ENCODE measurements at regions not wholly inside any gene's neighbourhood (a gene's known extent, or its start where the extent isn't known, plus 50 kb on each side); places are given as distances from the start of the nearest gene placed in this dataset.
"Not testable (repeated sequence)": the region's sequence is repeated elsewhere in the genome, so short reads cannot be mapped to it uniquely, and the experiment has no call there.

DNA sequence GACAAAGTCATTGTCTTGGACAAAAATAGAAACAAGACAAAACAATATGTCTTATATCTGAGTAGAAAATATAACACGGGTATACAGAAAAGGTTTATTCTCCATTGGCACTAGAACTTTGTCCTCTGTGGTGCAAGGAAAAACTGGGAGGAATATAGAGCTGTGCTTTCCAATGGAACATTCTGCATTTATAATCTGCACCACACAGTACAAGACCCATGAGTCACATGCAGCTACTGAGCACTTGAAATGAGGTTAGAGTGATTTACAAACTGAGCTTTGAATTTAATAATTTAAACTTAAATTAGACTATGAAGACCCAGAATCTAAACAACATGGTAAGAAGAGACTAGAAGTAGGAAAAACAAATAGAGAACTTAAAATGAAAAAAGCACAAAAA lies 86.1 kb downstream of the RAP2A start:
- DNase-seq: no peak

DNA sequence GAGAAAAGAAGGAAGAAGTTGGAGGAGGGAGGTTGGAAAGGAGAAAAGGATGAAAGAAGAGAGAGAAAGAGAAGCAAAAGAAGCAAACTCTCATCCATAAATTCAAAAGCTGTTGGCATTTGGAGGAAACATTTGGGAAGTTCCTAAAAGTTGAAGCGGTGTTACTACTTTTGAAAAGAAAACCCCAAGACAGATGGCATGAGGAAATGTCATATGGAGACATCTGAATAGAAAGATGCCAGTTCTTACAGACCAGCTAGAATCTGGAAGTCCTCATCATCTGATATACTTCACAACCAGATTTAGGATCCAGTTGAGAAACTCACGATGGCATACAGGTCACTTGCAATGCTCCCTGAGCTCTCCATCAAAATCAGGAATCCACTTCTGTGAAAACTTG lies 86.9 kb downstream of the RAP2A start:
- no peak for DNase-seq

DNA sequence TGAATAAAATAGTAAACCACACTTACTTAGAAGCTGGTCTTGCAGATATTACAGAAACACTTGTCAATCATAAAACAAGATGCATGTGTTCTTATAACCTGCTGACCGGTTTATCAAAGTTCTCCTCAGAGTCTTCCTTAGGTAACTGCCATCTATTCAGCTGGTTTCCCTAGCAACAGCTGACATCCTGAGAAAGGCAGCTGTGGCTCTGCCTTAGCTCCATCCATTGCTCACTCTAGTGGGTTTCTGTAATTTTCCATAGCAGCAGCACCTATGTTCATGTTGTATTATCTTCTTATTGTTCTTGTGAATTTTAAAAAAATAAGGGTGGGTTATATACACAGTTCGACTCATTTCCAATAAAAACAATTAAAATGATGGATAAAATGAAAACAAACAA lies 87.8 kb downstream of the RAP2A start:
- DNase-seq: no peak

DNA sequence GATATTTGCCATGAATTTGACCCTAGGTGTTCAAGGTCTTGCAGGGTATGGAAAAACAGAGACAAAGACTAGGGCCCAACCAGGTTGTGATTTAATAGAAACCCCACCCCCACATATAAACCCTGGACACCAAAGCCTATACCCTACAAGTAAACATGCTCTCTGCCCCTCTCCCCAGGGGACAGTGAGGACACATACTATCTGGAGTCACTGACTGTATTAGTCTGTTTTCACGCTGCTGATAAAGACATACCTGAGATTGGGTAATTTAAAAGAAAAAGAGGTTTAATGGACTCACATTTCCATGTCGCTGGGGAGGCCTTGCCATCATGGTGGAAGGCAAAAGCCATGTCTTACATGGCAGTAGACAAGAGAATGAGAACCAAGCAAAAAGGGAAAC lies 88.3 kb downstream of the RAP2A start:
- no peak for DNase-seq

DNA sequence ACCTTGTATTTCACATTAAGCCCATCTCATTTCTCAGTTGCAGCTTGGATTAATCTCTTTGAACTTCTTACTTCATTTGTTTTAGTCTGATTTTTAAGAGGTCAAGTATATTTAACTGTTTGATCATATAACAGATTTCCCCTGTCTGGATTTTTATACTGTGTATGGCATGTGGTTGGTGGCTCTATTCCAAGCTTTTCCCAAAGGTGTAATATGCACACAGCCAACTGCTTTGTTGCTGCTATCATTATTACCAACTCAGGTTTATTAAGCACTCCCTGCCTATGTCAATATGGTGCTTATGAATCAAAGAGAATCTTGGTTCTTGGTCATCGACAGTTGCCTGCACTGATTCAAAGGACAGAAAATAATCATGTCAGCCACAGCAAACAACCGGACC lies 92.6 kb downstream of the RAP2A start:
- DNase-seq: no peak

DNA sequence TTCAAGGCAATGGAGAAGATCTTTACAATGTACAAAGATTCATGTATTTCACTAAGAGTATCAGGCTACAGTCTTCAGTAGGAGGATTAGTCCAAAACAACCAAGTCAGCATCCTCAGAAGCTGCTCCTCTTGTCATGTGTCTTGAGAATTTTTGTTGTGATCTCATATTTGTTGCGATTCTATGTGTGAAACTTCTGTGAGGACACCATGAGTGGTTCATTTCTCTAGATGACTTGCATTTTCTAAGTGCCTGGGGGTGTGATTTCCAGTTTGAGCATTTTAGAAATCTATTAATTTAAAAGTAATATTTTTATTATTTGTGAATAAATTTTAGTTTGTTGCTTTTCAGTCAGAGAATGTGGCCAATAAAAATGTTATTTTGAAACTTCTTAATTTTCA lies 94.5 kb downstream of the RAP2A start:
- DNase-seq: no peak

DNA sequence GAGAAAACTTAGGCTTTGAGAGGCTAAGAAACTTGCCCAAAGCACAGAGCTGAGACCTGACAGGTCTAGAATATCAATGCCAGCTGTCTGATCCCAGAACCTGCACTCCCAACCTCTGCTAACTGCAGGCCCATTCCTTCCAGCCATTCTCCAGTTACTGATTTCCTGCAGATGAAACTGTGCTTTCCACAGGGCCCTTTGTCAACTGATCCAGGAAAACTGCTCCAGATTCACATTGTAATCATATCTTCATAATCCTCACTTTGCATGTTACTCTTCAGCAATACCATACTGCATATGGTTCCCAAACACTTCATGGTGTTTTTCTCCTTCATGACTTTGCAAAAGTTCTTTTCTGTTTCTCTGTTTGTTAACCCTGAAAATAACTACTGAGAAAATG lies 100.6 kb downstream of the RAP2A start:
- no peak for DNase-seq

DNA sequence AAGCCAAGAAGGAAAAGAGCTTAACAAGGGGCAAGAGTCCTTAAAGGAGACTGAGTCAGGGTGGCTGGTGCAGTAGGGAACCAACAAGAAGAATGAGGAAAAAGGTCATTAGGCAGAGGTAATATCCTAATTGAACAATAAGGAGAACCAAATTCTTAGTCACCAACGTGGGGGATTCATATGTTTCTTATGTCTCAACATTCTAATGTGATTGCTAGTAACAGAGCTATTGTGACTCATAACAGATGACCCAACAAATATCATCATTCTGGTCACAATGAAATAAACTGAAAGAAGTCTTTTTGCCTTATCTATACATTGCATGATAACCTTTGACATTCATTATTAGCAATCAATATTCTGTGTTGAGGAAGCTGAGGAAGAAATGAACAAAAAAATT lies 101.6 kb downstream of the RAP2A start:
- DNase-seq: no peak

DNA sequence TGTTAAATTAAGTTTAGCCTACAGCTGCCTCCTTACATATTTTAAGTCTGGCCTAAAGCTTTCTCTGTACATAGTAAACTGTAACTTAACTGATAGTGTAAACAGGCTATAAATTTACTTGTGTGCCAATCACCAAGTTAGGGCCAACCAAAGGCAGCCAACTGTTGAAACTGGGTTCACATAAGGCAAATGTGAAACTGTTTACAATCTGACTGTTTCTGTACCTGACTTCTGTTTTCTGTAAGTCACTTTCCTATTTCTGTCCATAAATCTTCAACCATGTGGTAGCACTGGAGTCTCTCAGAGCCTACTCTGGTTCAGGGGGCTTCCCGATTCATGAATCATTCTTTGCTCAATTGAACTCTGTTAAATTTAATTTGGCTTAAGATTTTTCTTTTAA lies 103.1 kb downstream of the RAP2A start:
- DNase-seq: no peak

DNA sequence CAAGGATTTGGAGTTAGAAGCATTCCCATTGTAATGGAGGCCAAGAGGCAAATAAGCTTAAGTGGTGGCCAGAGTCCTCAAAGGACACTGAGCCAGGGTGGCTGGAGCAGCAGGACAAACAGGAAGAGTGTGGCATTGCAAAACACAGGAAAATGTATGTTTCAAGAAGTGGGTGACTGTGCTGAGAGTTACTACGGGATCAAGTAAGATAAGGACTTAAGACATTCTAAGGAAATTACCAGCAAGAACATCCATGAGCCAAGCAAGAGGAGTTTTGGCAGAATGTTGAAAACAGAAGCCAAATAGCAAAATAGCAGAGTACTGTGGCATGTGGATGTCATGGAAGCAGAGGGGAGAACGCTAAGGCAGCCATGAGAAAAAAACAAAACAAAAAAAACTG lies 104.2 kb downstream of the RAP2A start:
- no peak for DNase-seq

DNA sequence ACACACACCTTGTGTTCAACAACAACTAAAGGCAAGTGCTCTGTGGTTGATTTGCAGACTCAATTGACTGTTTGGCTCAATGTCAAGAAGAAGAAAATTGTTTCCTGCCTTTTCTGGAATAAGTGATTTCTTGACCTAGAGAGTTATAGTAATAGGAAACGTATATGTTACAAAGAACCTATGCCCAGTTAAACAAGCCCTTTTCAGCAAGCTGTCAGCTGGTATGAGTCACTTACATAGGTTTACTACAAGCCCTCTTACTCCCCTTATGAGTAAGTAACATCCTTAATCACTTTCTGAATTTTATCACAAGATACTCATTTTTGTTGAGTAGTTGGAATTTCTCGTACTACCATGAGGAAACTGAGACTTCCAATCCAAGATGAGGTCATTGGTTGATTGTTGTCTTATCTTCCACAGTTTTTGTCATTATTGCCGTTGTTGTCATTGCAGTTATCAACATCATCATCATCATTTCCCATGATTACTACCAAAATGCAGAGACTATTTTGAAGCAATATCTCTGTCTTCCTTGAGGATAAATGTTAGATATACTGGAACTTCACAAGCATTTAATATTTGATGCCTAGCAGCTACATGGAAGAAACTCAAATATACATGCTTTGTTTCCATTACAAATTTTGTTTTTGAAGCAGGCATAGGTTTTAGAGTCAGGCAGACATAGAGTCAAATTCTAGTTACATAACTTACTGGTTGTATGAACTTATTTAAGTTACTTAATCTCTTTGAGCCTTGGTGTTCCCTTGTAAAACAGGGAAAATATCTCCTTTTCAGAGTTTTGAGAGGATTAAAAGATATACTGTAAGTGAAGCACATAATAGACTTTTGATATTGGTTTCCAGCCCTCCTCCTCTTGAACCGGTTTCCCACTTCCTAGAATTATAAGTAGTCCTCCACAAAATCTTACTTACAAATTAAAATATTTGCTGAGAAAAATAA lies 106.0 kb downstream of the RAP2A start:
- no peak for DNase-seq

DNA sequence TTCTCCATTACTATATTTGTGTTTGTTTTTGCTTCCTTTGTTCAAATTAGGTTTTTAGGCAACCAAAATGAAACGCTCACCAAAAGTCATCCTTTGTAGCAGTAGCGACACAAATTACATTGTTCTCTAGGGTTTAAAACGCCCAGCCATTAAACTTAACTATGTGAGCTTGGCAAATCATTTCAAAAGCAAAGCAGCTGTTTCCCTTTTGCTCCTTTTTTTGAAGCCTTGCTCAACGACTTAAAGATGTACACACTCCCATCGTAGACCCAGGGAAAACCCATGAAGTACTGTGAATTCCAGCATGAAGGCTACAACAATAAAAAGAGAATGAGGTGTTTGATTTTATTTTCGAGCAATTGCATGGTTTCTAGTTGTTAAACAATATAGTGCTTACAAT lies 106.7 kb downstream of the RAP2A start:
- DNase-seq: no peak

DNA sequence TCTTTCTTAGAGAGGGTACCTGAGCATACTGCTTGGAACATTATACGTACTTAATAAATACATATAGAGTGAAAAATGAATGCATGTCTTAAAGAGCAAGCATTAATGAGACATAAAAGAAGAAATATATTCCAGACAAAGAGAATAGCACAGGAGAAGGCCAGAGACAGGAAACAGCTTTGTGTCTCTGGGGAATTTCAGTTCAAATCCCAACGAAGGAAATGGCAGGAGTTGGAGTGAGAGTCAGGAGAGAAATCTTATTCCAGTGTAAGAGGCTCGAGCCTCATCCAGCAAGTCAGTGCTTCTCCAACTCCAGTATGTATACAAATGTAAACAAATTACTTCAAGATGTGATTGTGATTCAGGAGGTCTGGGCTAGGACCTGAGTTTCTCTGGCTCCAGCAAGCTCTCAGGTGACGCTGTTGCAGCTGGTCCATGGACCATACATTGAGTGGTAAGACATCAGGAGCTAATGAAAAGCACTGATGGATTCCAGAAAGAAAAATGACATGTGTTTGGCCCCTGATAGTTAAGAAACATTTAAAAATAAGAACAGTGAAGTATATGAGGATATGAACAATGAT lies 108.2 kb downstream of the RAP2A start:
- DNase-seq: no peak

DNA sequence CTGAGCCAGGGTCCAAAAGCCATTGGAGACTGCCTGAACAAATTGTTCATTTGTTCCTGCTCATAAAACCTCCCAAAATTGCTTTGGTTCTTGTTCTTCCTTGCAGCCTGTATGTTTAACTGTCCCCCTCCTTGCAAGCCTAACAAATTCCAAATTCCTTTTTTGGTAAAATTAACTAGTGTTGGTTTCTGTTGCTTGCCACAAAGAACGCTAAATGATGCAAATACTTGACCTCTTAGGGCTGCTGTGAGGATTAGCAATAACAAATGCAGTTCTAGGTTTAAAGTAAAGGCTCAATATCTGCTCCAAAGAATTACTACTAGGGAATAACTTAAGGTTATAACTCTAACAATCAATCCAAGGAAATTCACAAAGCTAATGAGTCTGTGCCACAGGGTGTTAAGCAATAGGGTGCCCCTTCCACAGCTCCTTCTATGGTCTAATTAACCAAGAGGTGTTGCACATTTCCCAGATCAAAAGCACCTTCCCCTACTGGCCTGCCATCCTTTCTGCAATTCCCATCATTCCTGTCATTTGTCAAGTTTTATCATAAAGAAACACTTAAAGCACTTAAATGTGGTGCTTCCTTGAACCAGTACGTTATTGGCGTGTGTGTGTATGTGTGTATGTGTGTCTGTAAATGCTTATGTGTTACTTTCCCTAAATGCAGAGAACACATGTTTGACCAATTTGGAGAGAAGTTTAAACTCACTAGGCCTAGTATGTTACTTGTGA lies 110.2 kb downstream of the RAP2A start:
- no peak for DNase-seq

DNA sequence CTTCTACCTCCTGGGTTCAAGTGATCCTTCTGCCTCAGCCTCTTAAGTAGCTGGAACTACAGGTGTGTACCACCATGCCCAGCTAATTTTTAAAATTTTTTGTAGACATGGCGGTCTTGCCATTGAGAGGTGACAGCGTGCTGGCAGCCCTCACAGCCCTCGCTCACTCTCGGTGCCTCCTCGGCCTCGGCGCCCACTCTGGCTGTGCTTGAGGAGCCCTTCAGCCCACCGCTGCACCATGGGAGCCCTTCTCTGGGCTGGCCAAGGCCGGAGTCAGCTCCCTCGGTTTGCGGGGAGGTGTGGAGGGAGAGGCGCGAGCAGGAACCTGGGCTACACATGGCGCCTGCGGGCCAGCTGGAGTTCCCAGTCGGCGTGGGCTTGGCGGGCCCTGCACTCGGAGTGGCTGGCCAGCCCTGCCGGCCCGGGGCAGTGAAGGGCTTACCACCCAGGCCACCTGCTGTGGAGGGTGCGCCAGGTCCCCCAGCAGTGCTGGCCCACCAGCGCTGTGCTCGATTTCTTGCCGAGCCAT lies 111.1 kb downstream of the RAP2A start:
- DNase-seq: not testable (repeated sequence)

DNA sequence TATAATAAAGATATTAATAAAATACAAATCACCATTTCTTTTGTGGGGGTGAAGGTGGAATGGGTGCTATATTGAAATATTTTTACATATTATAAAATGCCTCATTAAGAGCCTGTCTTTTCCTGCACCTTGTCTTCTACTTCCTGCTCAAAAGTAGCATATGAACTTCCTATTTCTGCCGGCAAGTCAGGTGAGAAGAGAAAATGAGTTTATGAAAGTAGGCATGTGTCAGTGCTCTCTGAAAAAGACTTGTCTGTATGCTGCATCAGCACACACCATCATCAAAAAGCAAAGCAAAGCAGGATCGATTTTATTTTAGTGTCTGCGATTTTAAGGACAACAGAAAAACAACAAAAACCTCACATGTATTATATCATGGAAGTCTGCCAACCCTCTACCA lies 114.2 kb downstream of the RAP2A start:
- DNase-seq: no peak

DNA sequence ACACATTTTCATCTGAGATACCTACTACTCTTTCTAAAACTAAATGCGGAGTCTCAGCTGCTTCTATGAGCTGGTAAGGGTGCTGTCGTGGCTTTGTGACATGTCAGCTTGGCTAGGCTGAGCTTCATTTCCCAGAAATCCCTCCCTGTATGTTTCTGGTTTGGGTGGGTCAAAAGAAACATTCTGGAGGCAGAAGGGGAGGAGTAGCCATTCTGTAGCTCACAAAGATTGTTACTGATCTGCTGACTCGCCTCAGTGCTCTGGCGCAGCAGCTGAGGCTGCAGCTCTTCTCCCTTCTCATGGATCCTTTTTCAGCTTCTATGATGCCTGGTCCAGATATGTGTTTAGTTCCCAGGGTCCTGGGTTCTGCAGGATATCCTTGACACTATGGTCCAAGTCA lies 114.7 kb downstream of the RAP2A start:
- no peak for DNase-seq

DNA sequence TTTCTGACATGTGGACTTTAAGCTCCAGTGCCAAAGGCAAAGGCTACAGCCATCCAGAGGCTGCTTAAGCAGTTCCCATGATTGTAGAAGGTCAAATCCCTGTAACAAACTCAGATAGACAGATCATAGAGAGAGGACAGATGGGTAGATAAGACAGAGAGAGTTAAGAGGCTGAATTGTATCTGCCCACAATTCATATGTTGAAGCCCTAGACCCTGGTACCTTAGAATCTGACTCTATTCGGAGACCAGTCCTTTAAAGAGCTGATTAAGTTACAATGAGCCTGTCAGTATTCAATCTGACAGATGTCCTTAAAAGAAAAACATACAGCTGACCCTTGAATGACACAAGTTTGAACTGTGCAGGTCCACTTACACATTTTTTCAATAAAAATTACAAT lies 115.2 kb downstream of the RAP2A start:
- DNase-seq: no peak

DNA sequence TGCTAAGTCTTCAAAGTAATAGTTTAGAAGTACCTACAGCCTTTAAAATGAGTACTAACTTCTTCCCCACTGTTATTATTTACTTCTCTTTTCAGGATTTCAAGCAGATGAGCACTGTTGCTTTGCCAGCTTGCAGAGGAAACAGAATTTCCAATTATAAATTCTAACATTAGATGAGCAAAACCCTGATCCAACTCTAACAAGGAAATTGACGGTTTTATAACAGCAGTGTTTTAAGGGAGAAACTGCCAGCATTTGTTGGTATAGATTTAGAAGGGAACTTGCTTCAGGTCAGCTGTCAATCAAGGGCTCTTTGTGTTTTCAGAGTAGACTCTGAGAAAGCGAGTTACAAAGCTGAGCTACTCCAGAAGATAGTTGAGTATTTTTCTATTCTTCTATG lies 120.5 kb downstream of the RAP2A start:
- DNase-seq: no peak

DNA sequence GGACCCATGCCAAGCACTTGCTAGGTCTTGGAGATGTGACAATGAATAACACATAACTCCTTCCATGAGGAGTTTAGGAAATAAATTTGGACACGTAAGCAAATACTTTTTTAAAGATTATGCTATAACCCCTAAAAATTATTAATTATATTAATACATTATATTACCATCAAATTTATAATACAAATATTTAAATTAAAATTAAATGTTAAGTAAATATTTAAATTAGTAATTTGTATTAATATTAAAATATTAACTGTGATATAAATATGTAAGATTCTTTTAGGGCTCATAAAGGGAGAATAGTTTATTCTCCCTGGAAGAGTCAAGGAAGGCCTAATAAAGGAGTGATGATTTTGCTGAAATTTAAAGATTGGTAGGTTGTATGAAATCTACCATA lies 121.1 kb downstream of the RAP2A start:
- no peak for DNase-seq

DNA sequence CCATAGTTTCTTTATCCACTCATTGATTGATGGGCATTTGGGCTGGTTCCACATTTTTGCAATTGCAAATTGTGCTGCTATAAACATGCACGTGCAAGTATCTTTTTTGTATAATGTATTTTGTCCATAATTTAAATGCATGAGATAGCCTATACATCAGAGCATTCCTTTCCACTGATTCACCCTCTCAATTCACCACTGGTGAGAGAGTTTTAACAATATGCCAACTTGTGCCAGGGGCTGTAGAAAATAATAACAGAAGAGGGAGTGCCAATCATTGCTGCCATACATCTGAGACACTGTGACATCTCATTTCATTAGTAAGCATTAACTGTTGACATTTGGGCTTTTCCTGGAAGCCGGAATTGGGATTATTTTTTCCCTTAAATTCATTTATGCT lies 125.1 kb downstream of the RAP2A start:
- no peak for DNase-seq

DNA sequence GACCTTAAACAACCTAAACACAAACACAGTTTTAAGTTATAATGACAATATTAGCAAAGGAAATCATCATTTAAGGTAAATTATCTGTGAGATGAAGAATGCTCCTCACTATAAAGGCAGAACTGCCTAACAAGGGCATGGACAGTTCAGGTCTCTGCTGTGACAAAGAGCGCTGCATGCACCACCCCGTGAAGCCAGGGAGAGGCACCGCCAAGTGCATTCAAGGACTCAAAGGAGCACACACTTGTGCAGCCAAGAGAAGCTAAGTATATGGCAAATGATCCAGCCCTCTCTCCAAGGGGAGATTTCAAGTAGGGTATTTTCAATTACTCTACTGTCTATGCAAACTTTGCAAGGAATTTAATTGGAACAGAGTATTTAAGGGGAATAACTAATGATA lies 126.0 kb downstream of the RAP2A start:
- DNase-seq: no peak

DNA sequence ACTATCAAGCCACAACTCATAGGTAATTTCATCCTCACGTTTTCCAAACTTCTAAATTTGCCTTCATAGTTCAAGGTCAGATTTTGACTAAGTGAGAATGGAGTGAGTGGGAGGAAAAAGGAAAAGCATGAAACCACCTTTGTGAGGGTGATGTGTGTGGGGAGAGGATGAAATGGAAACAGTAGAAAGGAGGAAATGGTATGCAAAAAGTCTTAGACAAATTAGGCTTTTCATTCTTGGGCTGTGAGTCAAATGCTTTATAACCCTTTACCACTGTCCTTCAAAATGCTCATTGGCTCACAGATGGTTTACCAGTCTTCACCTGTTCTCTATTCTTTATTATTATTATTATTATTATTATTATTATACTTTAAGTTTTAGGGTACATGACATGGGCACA lies 127.2 kb downstream of the RAP2A start:
- no peak for DNase-seq

DNA sequence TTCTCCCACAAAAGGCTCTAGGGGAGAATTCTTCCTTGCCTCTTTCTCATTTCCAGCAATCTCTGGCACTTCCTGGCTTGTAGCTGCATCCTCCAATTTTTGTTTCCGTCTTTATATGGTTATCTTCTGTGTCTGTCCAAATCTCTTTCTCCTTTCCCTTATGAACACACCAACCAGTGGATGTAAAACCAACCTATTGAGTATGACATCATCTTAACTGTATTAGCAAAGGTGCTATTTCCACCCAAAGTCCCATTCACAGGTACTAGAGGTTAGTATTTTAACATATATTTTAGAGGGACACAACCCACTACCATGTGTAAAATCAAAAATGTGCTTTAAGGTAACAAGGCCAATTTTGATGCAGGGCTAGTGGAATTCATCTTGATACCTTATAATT lies 129.0 kb downstream of the RAP2A start:
- no peak for DNase-seq
